T follicular helper cell (primary cell): ENCODE measurements at regions not wholly inside any gene's neighbourhood (a gene's known extent, or its start where the extent isn't known, plus 50 kb on each side); places are given as distances from the start of the nearest gene placed in this dataset.

Experiments
- DNase-seq: peaks from one replicate; pipeline ENCODE4 v3.0.0-alpha.2; 2020; ENCODE audit warnings: low read depth

GRCh38 chr2:12828980-12829379, 112.2 kb downstream of the TRIB2 start:
- no peak for DNase-seq

- DNase-seq, result no peak
These were observed 114.3 kb downstream of the TRIB2 start for GRCh38 chr2:12831016-12831415.

- no peak for DNase-seq
These were observed 117.5 kb downstream of the TRIB2 start for GRCh38 chr2:12834239-12834638.

GRCh38 chr2:12835733-12836132, 119.0 kb downstream of the TRIB2 start:
- no peak for DNase-seq

- DNase-seq, result no peak
These were observed 122.6 kb downstream of the TRIB2 start for GRCh38 chr2:12839339-12839738.

- no peak for DNase-seq
These were observed 124.3 kb downstream of the TRIB2 start for GRCh38 chr2:12841021-12841420.

GRCh38 chr2:12842917-12843316, 126.2 kb downstream of the TRIB2 start:
- no peak for DNase-seq

GRCh38 chr2:12844511-12844910, 127.8 kb downstream of the TRIB2 start:
- DNase-seq, result no peak

GRCh38 chr2:12847694-12848575, 131.2 kb downstream of the TRIB2 start:
- DNase-seq, result no peak

- no peak for DNase-seq
These were observed 135.4 kb downstream of the TRIB2 start for GRCh38 chr2:12852135-12852534.

- DNase-seq, result no peak
These were observed 137.3 kb downstream of the TRIB2 start for GRCh38 chr2:12854001-12854530.

- DNase-seq, result no peak
These were observed 138.8 kb downstream of the TRIB2 start for GRCh38 chr2:12855508-12855907.

- DNase-seq, result no peak
These were observed 140.3 kb downstream of the TRIB2 start for GRCh38 chr2:12856934-12857601.

- no peak for DNase-seq
These were observed 141.2 kb downstream of the TRIB2 start for GRCh38 chr2:12857891-12858290.

- DNase-seq, result no peak
These were observed 142.1 kb downstream of the TRIB2 start for GRCh38 chr2:12858786-12859185.

- DNase-seq, result no peak
These were observed 144.7 kb downstream of the TRIB2 start for GRCh38 chr2:12861344-12861930.

- DNase-seq, result no peak
These were observed 145.8 kb downstream of the TRIB2 start for GRCh38 chr2:12862541-12862940.

GRCh38 chr2:12863937-12864336, 147.2 kb downstream of the TRIB2 start:
- no peak for DNase-seq

- no peak for DNase-seq
These were observed 151.0 kb downstream of the TRIB2 start for GRCh38 chr2:12867631-12868287.

- no peak for DNase-seq
These were observed 154.0 kb downstream of the TRIB2 start for GRCh38 chr2:12870692-12871091.

- DNase-seq, result no peak
These were observed 155.1 kb downstream of the TRIB2 start for GRCh38 chr2:12871694-12872315.

- no peak for DNase-seq
These were observed 161.0 kb downstream of the TRIB2 start for GRCh38 chr2:12877761-12878160.
